ENCODE measurements at regions not wholly inside any gene's neighbourhood (a gene's known extent, or its start where the extent isn't known, plus 50 kb on each side); places are given as distances from the start of the nearest gene placed in this dataset.
"Not testable (repeated sequence)": the region's sequence is repeated elsewhere in the genome, so short reads cannot be mapped to it uniquely, and the experiment has no call there.

GRCh38 chr11:95410707-95411106 is 179.7 kb upstream of the SESN3 start:
- not testable (repeated sequence) for TF ChIP-seq CTCF, POLR2A (IDR thresholded peaks at IDR 0.05)

Measured in right lobe of liver (tissue), 4 donors.